D721Med (cell line): ENCODE measurements at regions not wholly inside any gene's neighbourhood (a gene's known extent, or its start where the extent isn't known, plus 50 kb on each side); places are given as distances from the start of the nearest gene placed in this dataset.

Experiments
- DNase-seq: peaks from one replicate; pipeline ENCODE4 v3.0.0; 2011; ENCODE audit warnings: low spot score; ENCODE audit not compliant: insufficient read length
- FAIRE-seq: peaks from 2 replicates; lab custom pipeline; 2011; peaks lifted over from hg19 to GRCh38; lab: Jason Lieb, UNC
- TF ChIP-seq, protein P1 (sequence below): IDR thresholded peaks from 2 replicates; pipeline ENCODE4 v1.5.1; 2012; ENCODE audit warnings: mild to moderate bottlenecking, control low read depth; ENCODE audit not compliant: insufficient read depth; ENCODE audit errors: missing control alignments

DNA sequence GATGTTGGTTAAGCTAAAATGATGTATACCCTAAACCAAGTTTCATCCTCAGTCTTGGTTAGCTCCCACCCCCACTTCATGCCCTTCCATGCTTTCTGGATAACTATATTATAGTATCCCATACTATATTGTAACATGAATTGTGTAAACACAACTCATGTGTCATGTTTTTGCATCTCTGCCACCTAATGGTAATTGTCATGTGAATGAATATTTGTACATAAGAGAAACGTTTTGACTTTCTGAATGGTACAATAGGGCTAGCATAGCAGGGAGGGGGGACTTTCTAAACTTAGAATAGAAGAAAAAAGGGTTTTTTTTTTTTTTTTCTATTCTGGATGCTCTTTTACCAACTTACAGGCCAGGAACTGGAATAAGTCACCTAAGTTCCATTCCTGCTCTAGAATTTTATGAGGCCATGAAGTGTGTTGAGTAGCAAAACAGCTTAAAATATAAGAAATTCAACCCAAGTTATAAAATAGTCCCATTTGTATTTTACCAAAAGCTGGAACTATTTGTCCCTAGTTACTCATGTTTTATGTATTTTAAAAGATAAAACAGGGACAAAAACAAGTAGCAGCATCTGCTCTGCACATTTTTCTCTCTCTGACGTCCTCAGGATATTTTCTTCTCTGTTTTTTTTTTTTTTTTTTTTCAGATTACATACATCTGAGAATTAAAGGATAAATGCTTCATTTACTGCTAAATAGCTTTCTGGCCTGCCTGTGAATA lies 77.4 kb downstream of the HLX start:
- no peak for DNase-seq
- FAIRE-seq = no peak
- TF ChIP-seq, protein P1, sequence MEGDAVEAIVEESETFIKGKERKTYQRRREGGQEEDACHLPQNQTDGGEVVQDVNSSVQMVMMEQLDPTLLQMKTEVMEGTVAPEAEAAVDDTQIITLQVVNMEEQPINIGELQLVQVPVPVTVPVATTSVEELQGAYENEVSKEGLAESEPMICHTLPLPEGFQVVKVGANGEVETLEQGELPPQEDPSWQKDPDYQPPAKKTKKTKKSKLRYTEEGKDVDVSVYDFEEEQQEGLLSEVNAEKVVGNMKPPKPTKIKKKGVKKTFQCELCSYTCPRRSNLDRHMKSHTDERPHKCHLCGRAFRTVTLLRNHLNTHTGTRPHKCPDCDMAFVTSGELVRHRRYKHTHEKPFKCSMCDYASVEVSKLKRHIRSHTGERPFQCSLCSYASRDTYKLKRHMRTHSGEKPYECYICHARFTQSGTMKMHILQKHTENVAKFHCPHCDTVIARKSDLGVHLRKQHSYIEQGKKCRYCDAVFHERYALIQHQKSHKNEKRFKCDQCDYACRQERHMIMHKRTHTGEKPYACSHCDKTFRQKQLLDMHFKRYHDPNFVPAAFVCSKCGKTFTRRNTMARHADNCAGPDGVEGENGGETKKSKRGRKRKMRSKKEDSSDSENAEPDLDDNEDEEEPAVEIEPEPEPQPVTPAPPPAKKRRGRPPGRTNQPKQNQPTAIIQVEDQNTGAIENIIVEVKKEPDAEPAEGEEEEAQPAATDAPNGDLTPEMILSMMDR = no peak

DNA sequence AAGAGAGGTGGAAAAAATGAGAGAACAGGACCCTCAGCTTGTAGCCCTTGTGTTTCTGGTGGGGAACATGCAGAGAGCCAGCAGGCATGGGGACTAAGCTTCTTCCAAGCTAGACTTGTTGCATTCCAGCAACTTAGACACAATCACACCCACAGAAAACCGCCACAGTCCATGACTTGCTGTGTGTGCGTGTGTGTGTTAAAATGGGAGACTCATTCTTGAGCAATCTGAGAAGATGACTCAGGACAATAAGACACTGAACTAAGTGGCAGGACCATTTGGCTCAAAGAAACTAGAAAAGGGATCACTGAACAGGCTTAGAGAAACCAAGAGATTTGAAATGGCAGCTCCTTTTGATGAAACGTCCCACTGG lies 78.0 kb downstream of the HLX start:
- no peak for FAIRE-seq
- no peak for DNase-seq
- TF ChIP-seq, protein P1 = no peak

DNA sequence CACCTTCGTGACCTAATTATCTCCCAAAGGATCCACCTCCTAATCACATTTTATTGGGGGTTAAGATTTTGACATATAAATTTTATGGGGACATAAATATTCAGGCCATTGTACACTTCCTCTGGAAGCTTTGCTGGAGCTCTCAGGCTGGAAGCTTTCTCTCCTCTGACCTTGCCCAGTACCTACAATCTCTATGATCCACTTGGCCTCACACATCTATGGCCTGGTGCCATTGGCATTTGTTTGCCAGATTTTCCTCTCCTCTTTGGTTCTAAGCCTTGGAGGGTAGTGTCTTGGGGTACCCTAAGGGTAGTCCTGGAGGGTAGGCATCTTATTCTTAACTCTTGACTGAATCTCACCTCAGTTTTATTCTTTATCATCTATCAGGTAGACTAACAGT lies 79.0 kb downstream of the HLX start:
- DNase-seq = no peak
- TF ChIP-seq, protein P1 = no peak
- FAIRE-seq = no peak

DNA sequence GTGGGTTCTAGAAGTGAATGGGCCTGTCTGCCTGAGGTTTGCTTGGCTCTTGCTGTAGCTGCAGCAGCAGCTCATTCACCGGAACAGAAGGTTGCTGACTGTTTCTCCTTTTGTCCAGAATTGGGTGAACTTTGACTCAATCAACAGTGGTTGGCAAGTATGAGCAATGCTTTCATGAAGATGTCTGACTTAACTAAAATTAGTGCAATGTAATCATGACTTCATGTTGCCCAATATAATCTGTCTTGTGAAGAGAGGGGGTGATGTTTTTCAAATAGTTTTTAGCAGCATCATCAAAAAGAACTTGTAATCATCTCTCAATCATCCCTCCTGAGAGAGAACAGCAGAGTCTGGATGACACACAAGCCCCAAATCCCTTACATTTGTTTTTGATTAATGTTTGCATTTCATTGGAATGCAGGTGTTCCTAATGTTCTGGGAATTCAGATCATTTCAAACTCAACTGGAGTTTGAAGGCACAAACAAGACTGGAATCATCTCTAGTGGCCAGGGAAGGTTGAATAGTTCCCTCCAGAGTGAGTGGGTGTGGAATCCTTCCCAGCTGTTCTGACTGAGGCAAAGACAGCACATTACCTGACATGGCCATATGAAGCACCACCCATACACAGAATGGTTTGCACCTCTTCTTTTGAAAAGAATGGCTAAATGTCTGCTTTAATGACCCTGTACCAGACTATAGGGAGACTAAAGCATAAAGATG lies 82.9 kb downstream of the HLX start:
- DNase-seq (no peak), FAIRE-seq (peak; percentile 76)
- TF ChIP-seq, protein P1 = no peak

DNA sequence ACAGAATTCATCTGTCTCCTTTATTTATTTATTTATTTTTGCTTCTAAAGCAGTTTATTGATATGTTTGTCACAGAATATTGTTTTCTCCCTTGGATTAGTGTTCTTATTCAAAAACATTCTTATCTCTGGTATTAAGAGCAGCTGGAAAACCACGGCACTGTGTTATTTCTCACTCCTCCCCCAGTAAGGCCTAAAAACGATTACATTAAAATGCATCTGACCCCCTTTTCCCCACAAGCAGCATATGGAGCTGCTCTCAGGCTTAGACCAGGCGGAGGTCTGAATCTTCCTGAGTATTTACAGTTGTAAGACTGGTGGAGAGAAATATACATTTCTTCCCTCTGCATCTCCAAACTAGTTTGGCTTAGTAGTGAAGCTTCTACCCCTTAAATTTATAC lies 86.8 kb downstream of the HLX start:
- FAIRE-seq (peak; percentile 97), DNase-seq (no peak)
- TF ChIP-seq, protein P1 = no peak

DNA sequence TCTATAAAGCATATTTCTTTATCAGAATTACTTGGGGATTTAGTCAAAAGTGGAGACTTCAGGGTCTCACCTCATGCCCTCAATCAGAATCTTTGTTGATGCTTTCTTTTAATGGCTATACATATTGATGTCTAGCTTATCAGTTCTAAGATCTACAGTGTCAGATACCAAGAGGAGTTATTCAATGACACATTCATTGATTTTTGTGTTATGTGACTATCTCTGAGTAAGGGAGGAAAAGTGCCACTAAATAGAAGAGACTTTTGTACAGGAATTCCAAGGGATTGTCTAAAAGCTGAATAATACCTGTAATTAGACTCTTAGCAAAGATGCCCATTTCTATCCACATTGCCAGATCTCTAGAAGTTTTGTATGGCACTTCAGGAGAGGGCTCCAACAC lies 87.2 kb downstream of the HLX start:
- TF ChIP-seq, protein P1 = no peak
- FAIRE-seq (no peak), DNase-seq (no peak)

DNA sequence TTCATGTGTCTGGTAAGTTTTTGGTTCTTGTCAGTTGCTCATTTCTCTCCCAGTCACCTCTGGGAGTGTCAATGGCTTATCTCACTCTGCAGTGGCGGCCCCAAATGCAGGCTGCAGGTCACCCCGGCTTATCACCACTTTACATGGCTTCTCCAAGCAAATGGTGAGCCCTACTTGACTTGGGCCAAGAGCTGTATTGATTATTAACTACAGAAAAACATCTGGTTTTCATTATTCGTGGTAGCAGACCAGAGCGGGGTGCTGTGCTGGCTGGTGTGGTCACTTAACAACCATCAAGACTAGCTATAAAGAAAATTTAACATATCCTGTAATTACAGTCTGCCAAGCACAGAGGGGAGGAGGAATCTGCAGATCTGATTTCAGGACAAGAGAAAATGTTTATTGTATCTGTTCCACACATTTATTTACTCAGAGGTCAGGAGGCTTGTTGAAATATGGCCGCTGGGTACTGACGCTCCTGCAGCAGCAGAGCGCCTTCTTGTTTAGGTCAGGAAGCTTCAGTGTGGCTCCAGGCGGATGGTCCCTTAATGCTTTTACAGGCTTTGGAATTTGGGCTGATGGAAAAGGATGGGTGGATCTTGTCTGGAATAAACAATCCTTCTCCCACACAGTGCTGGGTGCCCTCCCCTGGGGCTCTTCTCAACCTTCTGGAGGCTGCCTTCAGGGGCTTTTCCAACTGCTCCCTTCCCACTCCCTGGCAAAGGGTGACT lies 87.8 kb downstream of the HLX start:
- FAIRE-seq (peak; percentile 38), DNase-seq (no peak)
- TF ChIP-seq, protein P1 = no peak
